Muscle of arm (tissue), 1 donor: ENCODE measurements at regions not wholly inside any gene's neighbourhood (a gene's known extent, or its start where the extent isn't known, plus 50 kb on each side); places are given as distances from the start of the nearest gene placed in this dataset.
"Not testable (repeated sequence)": the region's sequence is repeated elsewhere in the genome, so short reads cannot be mapped to it uniquely, and the experiment has no call there.

Experiments
- DNase-seq: peaks from one replicate; pipeline ENCODE4 v3.0.0-alpha.2; 2013

DNA sequence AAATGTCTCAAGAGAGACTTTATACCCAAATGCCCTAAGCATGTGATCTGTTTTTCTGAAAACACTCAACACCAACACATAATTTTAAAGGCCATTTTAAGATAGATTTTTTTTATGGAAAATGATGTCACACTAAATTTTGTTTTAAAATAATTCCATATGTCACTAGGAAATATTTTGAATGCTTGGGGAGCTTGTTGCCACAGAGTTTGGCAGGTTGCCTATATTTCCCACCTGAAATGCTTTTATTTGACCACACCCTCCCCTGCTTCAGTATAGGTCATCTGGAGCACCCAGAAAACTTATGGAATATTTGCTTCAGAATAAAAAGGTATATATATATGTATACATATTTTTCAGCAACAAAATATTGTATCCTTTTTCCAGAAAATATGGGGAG lies 180.0 kb upstream of the ANK3 start:
- DNase-seq: no peak

- DNase-seq: no peak
Measured at GRCh38 chr10:60566096-60566495, 176.4 kb upstream of the ANK3 start.

DNA sequence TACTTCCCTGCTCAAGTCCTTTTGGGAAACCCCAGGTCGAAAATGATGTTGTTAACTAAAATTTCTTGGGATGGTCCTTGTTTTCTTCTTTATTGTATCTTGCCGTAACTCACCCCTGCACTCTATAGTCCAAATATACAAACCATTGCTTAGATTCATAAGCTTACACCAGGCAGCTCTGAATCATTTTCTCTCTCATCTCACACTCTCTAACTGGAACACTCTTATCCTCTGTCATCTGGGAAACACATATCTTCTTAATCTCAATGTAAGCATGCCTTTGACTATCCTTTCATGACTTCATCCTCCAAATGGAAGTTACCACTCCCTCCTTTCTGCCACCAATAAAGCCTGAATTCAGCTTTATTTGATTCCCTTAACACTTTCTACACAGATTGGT lies 175.8 kb upstream of the ANK3 start:
- no peak for DNase-seq

- DNase-seq: no peak
Measured at GRCh38 chr10:60564475-60564874, 174.8 kb upstream of the ANK3 start.

DNA sequence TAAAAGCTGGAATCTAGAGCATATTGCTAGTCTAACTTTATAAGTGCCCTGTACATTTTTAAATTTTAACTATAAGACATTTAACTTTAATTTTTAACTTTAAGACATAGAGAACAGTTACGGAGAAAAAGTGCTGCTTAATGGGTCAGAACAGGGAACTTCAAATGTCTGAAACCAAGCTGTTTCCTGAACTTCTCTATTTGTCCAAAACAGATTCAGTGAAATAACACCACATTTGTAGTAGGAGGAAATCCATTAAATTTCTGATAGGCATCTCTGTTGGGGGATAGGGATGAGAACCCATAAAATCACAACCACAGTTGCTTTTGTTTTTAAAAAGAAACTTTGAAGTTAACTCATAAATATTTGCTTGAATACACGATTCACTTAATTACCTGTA lies 170.8 kb upstream of the ANK3 start:
- no peak for DNase-seq

- no peak for DNase-seq
Measured at GRCh38 chr10:60555700-60556099, 166.0 kb upstream of the ANK3 start.

DNA sequence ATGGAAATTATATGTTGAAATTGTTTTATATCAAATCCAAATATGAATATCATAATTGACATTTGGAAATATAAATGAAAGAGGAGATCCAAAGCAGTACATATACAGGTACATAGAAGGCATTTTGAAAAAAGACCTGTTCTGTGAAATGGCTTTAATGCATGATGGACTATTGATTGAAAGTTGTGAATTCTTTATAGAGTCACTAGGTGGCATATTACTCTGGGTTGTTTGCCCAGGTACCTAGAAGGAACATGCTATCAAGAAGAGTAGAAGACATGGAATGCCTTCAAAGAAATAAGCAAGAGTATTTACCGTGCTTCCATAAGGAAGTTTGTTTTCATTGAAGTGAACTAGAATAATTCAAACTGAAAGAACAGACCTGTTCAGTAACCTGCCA lies 160.0 kb upstream of the ANK3 start:
- no peak for DNase-seq

DNA sequence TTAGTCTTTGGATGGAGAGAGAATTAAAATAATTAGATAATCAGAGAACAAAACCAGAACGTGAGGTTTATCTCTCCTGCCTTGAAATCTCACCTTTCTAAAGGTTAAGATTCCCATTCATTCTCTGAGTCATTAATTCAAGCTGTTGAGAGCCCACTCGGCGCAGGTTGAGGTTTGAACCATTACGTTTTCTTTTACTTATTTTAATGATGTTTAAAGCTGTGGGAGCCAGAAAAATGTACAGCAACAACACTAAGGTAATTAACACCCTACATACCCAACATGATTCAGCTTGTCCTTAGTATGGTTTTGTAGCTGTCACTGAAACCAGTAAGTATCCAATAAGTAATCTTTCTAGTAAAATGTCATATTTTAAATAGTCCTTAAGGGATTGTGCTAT lies 153.0 kb upstream of the ANK3 start:
- DNase-seq: no peak

DNA sequence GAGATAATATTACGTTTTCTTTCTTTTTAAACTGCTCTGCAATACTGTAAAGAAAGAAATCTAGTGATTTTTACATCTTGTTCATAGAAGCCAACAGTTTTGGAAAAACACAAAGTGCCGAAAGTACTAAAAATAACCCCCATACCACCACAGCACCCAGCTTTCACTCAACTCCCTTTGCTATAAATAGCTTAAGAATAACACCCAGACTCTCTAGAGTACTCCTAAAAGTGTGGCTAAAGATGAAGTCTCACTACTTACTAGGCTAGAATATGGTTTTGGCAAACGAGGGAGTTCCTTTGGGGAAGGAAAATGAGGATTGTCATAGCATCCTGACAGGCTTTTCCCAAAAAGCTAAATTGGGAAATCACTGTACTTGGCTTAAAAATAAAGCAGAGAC lies 151.8 kb upstream of the ANK3 start:
- DNase-seq: no peak

DNA sequence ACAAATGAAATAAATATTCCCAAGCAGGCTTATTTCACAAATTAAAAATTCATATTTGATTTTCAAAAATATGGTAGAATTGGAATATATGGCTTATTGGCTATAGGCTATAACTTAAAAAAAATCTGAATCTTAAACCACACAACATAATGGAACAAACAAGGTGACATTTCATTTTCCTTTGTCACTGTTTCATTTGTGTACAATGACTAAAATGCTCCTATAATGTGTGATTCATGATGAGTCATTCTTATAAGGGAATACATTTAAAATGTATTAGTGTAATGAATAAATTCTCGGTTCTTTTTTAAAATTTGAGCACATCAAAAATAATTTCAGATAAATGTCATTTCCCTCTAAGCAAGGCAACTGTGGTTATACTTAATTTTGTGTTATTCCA lies 148.0 kb upstream of the ANK3 start:
- no peak for DNase-seq

GRCh38 chr10:60536529-60537114 lies 146.9 kb upstream of the ANK3 start:
- DNase-seq: no peak

GRCh38 chr10:60535427-60535826 lies 145.8 kb upstream of the ANK3 start:
- no peak for DNase-seq

DNA sequence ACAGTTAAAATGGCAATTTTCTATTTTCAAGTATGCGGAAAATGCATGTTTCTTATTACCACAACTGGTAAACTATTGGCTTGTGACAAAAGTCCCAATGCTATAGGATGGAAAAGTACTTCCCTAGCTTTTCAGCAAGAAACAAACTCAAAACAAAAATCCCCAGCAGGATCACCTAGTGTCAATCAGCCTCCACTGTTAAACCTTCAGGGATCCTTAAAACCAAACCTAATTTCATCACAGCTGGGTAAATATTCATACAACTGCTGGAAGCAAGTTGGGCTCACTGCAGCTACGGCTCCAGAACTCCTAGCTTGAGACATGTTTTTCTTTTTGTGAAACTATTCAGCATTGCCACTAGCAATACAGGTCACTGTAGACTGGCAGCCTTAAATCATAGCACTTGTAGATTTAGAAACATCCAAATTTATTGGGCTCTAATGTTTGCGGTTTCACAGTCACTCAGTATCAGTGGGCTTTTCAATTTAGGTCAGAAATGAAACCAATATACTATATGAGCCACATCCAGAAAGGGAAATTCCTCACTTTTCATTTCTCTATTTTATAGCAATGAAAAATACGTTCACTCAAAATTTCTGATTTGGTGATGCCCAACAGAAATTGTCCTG lies 145.2 kb upstream of the ANK3 start:
- DNase-seq: no peak

DNA sequence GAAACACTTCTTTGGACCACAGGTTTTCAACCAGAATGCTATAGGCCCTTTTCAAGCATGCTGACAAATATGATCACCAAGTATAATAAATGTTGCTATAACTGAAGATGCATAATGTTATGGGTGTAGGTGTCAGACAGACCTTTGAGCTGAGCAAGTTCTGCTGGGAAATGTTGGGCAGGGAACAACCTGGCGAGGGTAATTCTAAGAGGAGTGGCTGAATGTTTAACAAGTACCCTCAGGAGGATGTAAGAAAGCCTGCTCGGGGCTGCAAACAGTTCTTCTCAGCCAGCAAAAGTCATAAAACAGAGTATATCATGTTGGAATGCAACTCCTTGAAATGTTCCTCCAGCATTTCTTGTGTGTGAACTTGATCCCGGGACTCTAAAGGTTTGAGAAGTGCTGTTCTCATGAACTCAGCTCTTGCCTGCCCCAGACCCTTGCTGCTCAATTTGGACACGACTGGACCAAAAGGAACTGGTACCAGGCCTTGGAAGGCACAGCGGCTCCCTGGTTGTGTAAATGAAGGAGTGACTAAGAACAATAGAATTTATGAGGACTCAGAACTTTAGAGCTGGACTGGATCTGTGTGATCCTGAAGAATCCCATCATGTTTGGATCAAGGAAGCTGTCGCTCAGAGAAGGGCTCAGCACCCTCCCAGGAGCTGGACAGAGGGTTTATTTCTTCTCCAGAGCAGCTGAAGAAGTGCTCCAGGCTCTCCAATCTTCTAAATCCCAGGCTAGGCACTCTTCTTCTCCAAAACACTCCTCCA lies 143.2 kb upstream of the ANK3 start:
- no peak for DNase-seq

DNA sequence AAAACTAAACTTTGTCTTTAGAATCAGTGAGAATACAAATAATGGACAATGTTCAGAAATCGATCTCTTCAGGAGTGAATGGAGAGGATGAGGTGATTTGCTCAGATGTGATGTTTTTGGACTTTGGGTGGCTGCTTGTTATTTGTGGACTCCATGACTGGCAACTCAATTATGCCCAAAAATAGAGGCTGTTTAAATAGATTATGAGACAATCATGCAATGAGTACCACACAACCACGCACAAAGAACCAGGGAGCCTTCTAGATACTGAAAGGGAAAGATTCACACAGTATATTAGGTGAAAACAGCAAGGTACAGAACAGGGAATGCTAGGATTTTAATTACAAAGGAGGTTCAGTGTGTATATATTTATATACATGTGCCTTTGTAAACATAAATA lies 141.3 kb upstream of the ANK3 start:
- no peak for DNase-seq

- no peak for DNase-seq
Measured at GRCh38 chr10:60527676-60528075, 138.0 kb upstream of the ANK3 start.

DNA sequence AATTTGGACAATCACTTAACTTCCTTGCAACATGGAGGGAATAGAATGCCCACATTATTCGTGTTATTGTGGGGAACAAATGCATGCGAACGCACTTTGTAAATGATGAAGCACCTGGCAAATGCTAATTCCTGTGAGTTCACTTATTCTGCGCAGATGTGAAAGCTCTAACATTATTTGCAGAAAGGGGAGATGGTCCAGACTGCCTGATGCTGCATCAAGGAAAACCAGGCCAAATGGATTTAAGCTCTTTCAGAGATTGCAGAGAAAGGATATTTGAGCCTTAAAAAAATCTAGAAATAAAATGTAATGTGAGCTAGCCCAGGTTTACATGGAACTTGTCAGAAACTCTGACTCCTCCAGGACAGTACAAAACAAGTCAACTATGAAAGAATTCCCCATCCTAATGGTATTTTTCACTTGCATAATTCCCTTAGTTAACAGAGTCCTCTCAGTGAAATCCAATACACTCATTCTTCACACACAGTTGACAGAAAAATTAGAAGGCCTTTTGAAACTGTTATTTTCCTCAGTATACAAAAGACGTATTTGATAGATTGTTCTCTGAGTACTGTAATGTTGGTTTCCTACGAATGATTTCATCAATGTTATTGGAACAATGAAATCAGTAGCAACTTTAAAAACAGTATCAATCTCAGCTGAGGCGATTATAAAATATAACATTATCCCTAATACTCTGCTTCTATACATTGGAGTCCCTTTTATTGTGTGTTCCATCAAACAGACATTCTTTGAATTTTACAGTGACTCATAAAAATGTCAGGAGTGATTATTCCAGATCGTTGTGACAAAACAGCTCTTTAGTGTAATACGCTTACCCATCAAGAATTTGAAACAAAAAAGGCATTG lies 136.3 kb upstream of the ANK3 start:
- DNase-seq: no peak

DNA sequence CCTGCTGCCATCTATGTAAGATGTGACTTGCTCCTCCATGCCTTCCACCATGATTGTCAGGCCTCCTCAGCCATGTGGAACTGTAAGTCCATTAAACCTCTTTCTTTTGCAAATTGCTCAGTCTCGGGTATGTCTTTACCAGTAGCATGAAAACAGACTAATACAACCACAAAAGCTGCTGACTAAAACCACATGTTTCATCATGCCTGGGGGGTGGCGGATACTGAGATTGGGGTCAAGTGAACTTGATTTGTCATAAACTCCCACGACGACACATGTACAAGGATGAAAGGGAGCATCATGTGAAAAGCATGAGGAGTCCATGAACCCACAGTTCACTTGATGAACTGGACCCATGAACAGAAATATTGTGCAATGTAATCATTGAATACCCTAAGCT lies 134.9 kb upstream of the ANK3 start:
- no peak for DNase-seq

DNA sequence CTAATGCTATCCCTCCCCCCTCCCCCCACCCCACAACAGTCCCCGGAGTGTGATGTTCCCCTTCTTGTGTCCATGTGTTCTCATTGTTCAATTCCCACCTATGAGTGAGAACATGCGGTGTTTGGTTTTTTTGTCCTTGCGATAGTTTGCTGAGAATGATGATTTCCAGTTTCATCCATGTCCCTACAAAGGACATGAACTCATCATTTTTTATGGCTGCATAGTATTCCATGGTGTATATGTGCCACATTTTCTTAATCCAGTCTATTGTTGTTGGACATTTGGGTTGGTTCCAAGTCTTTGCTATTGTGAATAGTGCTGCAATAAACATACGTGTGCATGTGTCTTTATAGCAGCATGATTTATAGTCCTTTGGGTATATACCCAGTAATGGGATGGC lies 133.7 kb upstream of the ANK3 start:
- DNase-seq: not testable (repeated sequence)

- DNase-seq: no peak
Measured at GRCh38 chr10:60522617-60523016, 132.9 kb upstream of the ANK3 start.

DNA sequence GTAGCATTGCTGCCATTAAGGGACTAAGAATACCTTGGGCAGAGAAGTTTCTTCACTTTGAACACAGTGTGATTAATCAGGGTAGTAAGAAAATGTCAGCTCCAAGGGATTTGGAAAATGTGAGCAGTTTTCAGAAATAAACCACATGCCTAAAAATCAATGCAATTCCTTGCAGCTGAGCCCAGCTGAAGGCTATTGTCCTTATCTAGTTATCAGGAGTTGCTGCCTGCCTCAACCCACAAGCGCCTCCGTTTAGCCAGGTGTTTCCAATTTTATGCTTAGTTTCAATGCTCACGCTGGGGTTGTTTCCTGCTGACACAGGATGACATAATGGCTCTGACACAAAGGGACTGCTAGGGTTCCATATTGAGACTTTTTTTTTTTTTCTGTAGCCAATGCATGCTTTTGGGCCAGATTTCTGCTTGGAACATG lies 132.3 kb upstream of the ANK3 start:
- no peak for DNase-seq

DNA sequence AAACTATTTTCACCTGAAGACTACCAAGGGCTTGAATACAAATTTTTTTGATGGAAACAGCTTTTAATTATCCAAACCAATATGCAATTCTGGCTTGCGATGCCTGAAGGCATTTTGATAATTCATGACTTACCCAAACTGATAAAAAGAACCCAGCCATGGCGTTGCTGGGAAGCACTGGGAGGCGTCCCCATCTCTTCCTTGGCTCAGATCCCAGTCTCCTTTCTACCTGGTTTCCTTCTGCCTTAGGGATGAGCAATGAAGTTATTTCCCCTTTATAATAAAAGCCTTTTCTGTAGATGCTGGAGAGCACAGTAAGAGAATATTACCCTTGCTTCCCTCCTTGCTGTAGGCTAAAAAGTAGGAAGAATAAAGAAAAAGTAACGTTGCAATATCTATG lies 129.1 kb upstream of the ANK3 start:
- no peak for DNase-seq

GRCh38 chr10:60517805-60518204 lies 128.1 kb upstream of the ANK3 start:
- no peak for DNase-seq
